ENCODE measurements at regions not wholly inside any gene's neighbourhood (a gene's known extent, or its start where the extent isn't known, plus 50 kb on each side); places are given as distances from the start of the nearest gene placed in this dataset.

GRCh38 chr22:44582016-44582415 lies 84.0 kb upstream of the RTL6 start:
- TF ChIP-seq EZH2 (IDR thresholded peaks at IDR 0.05) (no peak), POLR2AphosphoS5 (IDR thresholded peaks at IDR 0.05; ENCODE audit: borderline replicate concordance, low read depth, low read length) (no peak), FOXP2 (optimal IDR thresholded peaks at IDR 0.05; ENCODE audit: control extremely low read depth, extremely low read length, insufficient read depth) (no peak)
